Endodermal cell (in vitro differentiated cells): ENCODE measurements at regions not wholly inside any gene's neighbourhood (a gene's known extent, or its start where the extent isn't known, plus 50 kb on each side); places are given as distances from the start of the nearest gene placed in this dataset.

Experiments
- DNase-seq: peaks from one replicate; pipeline ENCODE4 v3.0.0-alpha.2; 2017
- H3K27ac ChIP-seq: 2 replicates; pipeline ENCODE4 v1.5.1; 2013; ENCODE audit warnings: mild to moderate bottlenecking, low read depth, low read length, moderate library complexity
- H3K27me3 ChIP-seq: 2 replicates; pipeline ENCODE4 v1.6.1; 2013; ENCODE audit warnings: mild to moderate bottlenecking, low read length, moderate library complexity; ENCODE audit not compliant: insufficient read depth, control insufficient read depth, poor library complexity, severe bottlenecking
- H3K36me3 ChIP-seq: 2 replicates; pipeline ENCODE4 v1.7.0; 2013; ENCODE audit warnings: mild to moderate bottlenecking, low read length, moderate library complexity; ENCODE audit not compliant: control insufficient read depth, insufficient read depth
- H3K4me1 ChIP-seq: one replicate; pipeline ENCODE4 v1.7.0; 2013; ENCODE audit warnings: low read length; ENCODE audit not compliant: control insufficient read depth, insufficient read depth
- H3K4me3 ChIP-seq: 2 replicates; pipeline ENCODE4 v1.5.1; 2013; ENCODE audit warnings: mild to moderate bottlenecking, low read length, moderate library complexity
- H3K9ac ChIP-seq: 2 replicates; pipeline ENCODE4 v1.6.1; 2013; ENCODE audit warnings: mild to moderate bottlenecking, low read length, moderate library complexity; ENCODE audit not compliant: poor library complexity, severe bottlenecking; ENCODE audit errors: extremely low read depth
- H3K9me3 ChIP-seq: 2 replicates; pipeline ENCODE4 v1.6.1; 2013; ENCODE audit warnings: mild to moderate bottlenecking, low read length, moderate library complexity; ENCODE audit not compliant: control insufficient read depth
- H3K27ac Mint-ChIP-seq: 2 replicates; pipeline ENCODE4 v1.8.0; 2020; ENCODE audit warnings: mixed read lengths
- H3K27me3 Mint-ChIP-seq: 2 replicates; pipeline ENCODE4 v1.8.0; 2021; ENCODE audit warnings: mild to moderate bottlenecking, mixed read lengths; ENCODE audit not compliant: insufficient read depth
- H3K36me3 Mint-ChIP-seq: 2 replicates; pipeline ENCODE4 v1.8.0; 2020; ENCODE audit warnings: low read depth, mixed read lengths
- H3K4me1 Mint-ChIP-seq: 2 replicates; pipeline ENCODE4 v1.8.0; 2020; ENCODE audit warnings: mixed read lengths
- H3K4me3 Mint-ChIP-seq: 2 replicates; pipeline ENCODE4 v1.8.0; 2020; ENCODE audit warnings: mild to moderate bottlenecking, moderate library complexity, mixed read lengths
- H3K9me3 Mint-ChIP-seq: 2 replicates; pipeline ENCODE4 v1.8.0; 2020; ENCODE audit warnings: mild to moderate bottlenecking, mixed read lengths
- WGBS, 2 experiments: methylation state at CpG; one replicate each; pipeline versions ENCODE4 v1.1.5 to v1.1.7; 2013; ENCODE audit warnings: missing lambda C conversion rate in 2 of 2, mixed read lengths in 1 of 2; ENCODE audit not compliant: insufficient coverage in 1 of 2, insufficient read length in 1 of 2; 5-methylcytosine and 5-hydroxymethylcytosine counted together
- TF ChIP-seq, protein P1 (sequence below): fragments of 200-600 bp; sonication (generic); conservative IDR thresholded peaks from 2 replicates; pipeline ENCODE4 v1.5.0; 2021; ENCODE audit warnings: antibody characterized with exemption, mild to moderate bottlenecking

DNA sequence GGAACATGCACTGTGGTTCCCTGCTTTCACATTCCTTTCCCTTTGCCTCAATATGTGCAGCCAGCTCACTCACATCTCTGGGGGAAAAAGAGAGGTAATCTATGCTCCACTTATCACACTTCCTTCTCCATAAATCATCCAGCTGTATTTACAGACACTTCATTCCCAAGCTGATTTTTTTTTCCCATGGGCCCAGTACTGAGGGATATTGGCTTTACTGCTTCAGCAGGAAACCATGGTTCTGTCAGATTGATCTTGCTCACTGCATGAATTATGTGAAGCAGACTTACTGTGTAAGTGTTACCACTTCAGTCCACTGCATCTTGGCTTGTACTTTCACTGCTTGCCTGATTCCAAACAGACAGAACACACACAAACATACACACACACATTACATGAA is 555.6 kb downstream of the CCER1 start:
- peaks cover 15% of the 10 kb centered on the region for H3K9me3 ChIP-seq
- H3K36me3 Mint-ChIP-seq = peaks cover 1% of the 10 kb centered on the region
- H3K9ac ChIP-seq = no peak overlapping the region

DNA sequence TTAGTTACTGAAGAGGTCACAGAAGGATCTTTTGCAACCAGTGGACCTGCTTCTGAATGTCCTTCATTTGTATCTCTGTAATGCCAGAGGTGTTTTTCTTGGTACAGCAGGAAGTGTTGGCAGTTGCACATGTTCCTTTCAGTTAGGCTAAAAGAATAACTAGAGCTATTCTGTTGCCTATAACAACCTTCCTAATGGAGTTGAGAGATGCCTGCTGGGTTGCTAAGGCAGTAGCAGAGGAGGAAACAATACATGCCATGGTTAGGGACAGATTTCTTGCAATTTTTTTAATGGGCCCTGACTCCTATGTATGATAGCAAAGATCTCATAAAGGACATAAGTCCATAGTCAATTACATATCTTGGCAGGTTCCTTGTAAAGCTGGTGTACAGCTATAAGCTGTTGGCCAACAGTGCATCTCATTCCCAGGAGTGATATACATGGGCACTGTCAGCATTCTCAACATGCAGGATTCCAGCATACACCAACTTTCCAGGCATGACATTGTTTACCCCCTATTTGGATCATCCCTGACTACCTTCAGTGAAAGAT is 556.6 kb downstream of the CCER1 start:
- TF ChIP-seq, protein P1, sequence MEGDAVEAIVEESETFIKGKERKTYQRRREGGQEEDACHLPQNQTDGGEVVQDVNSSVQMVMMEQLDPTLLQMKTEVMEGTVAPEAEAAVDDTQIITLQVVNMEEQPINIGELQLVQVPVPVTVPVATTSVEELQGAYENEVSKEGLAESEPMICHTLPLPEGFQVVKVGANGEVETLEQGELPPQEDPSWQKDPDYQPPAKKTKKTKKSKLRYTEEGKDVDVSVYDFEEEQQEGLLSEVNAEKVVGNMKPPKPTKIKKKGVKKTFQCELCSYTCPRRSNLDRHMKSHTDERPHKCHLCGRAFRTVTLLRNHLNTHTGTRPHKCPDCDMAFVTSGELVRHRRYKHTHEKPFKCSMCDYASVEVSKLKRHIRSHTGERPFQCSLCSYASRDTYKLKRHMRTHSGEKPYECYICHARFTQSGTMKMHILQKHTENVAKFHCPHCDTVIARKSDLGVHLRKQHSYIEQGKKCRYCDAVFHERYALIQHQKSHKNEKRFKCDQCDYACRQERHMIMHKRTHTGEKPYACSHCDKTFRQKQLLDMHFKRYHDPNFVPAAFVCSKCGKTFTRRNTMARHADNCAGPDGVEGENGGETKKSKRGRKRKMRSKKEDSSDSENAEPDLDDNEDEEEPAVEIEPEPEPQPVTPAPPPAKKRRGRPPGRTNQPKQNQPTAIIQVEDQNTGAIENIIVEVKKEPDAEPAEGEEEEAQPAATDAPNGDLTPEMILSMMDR = no peak
- H3K27me3 Mint-ChIP-seq = no peaks in the 10 kb centered on the region
- H3K27me3 ChIP-seq = no peaks in the 10 kb centered on the region
- H3K9me3 ChIP-seq = peaks cover 15% of the 10 kb centered on the region
- H3K4me3 ChIP-seq = no peak overlapping the region
- no peak overlapping the region for H3K27ac ChIP-seq
- no peaks in the 10 kb centered on the region for H3K4me1 ChIP-seq
- no peak overlapping the region for H3K27ac Mint-ChIP-seq
- H3K4me3 Mint-ChIP-seq = no peak overlapping the region
- H3K36me3 Mint-ChIP-seq = peaks cover 1% of the 10 kb centered on the region
- no peaks in the 10 kb centered on the region for H3K4me1 Mint-ChIP-seq
- H3K9me3 Mint-ChIP-seq = peaks cover 10% of the 10 kb centered on the region
- no peaks in the 10 kb centered on the region for H3K36me3 ChIP-seq
- DNase-seq = no peak
- no peak overlapping the region for H3K9ac ChIP-seq

More for the DNA sequence above, 555.6 kb downstream of the CCER1 start:
- H3K27ac ChIP-seq = no peak overlapping the region
- no peaks in the 10 kb centered on the region for H3K4me1 ChIP-seq
- DNase-seq = no peak
- no peak overlapping the region for H3K4me3 Mint-ChIP-seq
- no peak overlapping the region for H3K27ac Mint-ChIP-seq
- no peaks in the 10 kb centered on the region for H3K27me3 ChIP-seq
- H3K9me3 Mint-ChIP-seq = peaks cover 10% of the 10 kb centered on the region
- H3K4me3 ChIP-seq = no peak overlapping the region
- no peaks in the 10 kb centered on the region for H3K27me3 Mint-ChIP-seq
- TF ChIP-seq, protein P1 = no peak
- H3K4me1 Mint-ChIP-seq = no peaks in the 10 kb centered on the region
- no peaks in the 10 kb centered on the region for H3K36me3 ChIP-seq

DNA sequence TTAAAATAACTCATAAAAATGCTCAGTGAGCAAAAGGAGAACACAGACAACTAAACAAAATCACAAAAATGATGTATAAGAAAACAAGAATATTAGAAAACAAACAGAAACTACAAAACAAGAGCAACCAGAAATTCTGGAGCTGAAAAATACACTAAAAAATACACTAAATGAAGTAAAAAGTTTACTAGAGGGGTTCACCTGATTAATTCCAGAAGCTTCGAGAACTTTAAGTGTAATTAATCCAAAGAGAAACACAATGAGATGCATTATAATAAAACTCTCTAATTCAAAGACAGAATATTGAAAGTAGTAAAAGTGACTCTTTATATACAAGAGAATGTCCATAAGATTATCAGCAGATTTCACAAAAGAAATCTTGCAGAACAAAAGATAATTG is 558.4 kb downstream of the CCER1 start:
- H3K9me3 ChIP-seq = peaks cover 15% of the 10 kb centered on the region
- TF ChIP-seq, protein P1 = no peak
- Mint-ChIP-seq H3K9me3 (peaks cover 10% of the 10 kb centered on the region), H3K36me3 (peaks cover 1% of the 10 kb centered on the region), H3K27ac (no peak overlapping the region), H3K27me3 (no peaks in the 10 kb centered on the region), H3K4me1 (no peaks in the 10 kb centered on the region), H3K4me3 (no peak overlapping the region)
- no peak overlapping the region for H3K4me3 ChIP-seq
- no peak overlapping the region for H3K9ac ChIP-seq
- no peaks in the 10 kb centered on the region for H3K4me1 ChIP-seq
- WGBS, 2 experiments = no CpG with 5 or more reads among the region's 1 CpG
- no peak for DNase-seq
- no peaks in the 10 kb centered on the region for H3K27me3 ChIP-seq
- H3K36me3 ChIP-seq = no peaks in the 10 kb centered on the region
- H3K27ac ChIP-seq = no peak overlapping the region
